Esophagus muscularis mucosa (tissue), 4 donors: ENCODE measurements at regions not wholly inside any gene's neighbourhood (a gene's known extent, or its start where the extent isn't known, plus 50 kb on each side); places are given as distances from the start of the nearest gene placed in this dataset.

ENCODE experiments used
- CTCF ChIP-seq, 3 experiments: fragments of 200-600 bp in 2 of 3; fragments of 450-650 bp in 1 of 3; sonication (generic) in 2 of 3; IDR thresholded peaks; one replicate each; pipeline ENCODE4 v1.5.1; 2017 to 2019; ENCODE audit warnings: antibody characterized with exemption in 3 of 3, mild to moderate bottlenecking in 2 of 3, moderate library complexity in 1 of 3
- EP300 ChIP-seq: sonication (generic); formaldehyde crosslinking; IDR thresholded peaks from one replicate; pipeline ENCODE4 v1.6.1; 2017; ENCODE audit warnings: antibody characterized with exemption
- POLR2A ChIP-seq: fragments of 450-650 bp; IDR thresholded peaks from one replicate; pipeline ENCODE4 v1.6.1; 2017; ENCODE audit warnings: antibody characterized with exemption, moderate library complexity, mild to moderate bottlenecking, low read depth
- POLR2AphosphoS5 ChIP-seq, 2 donors: sonication (generic); formaldehyde crosslinking; IDR thresholded peaks; one replicate each; pipeline ENCODE4 v1.6.1; 2017; ENCODE audit warnings: antibody characterized with exemption in 2 of 2

- TF ChIP-seq CTCF (IDR thresholded peaks at IDR 0.05) (no peak), POLR2AphosphoS5 (IDR thresholded peaks at IDR 0.05) (no peak), POLR2A (no peak), EP300 (no peak)
Observed at GRCh38 chr20:40451552-40451951, 237.5 kb downstream of the MAFB start.
